PC-9 (cell line): ENCODE measurements at regions not wholly inside any gene's neighbourhood (a gene's known extent, or its start where the extent isn't known, plus 50 kb on each side); places are given as distances from the start of the nearest gene placed in this dataset.

Experiments used
- EZH2 ChIP-seq: fragments of 200-600 bp; sonication (generic); IDR thresholded peaks from 2 replicates; pipeline ENCODE4 v1.8.0; 2017; ENCODE audit warnings: antibody characterized with exemption, low read depth
- TF ChIP-seq, protein P1 (sequence below): fragments of 200-600 bp; sonication (generic); conservative IDR thresholded peaks from 2 replicates; pipeline ENCODE4 v1.6.1; 2017; ENCODE audit warnings: mixed run types, antibody characterized with exemption, mild to moderate bottlenecking, moderate library complexity

DNA sequence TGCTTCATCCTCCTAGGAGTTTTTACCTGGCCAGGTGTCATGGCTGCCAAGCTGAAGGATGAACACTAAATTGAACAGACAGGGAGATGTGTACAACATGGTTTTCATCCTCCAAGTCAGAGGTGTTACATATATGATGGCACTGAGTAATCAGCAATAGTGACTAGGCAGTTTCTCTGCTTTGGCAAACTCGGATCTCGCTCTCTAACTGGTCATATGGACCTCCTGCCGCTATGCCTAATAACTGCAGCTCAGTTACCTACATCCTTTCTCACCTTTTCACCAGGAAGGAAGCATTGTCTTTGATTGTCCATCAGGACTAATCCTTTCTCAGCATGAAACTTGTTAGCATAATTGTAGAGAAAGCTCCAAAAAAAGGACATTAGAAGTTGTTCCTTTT is 175.9 kb upstream of the PLSCR5 start:
- TF ChIP-seq, protein P1, sequence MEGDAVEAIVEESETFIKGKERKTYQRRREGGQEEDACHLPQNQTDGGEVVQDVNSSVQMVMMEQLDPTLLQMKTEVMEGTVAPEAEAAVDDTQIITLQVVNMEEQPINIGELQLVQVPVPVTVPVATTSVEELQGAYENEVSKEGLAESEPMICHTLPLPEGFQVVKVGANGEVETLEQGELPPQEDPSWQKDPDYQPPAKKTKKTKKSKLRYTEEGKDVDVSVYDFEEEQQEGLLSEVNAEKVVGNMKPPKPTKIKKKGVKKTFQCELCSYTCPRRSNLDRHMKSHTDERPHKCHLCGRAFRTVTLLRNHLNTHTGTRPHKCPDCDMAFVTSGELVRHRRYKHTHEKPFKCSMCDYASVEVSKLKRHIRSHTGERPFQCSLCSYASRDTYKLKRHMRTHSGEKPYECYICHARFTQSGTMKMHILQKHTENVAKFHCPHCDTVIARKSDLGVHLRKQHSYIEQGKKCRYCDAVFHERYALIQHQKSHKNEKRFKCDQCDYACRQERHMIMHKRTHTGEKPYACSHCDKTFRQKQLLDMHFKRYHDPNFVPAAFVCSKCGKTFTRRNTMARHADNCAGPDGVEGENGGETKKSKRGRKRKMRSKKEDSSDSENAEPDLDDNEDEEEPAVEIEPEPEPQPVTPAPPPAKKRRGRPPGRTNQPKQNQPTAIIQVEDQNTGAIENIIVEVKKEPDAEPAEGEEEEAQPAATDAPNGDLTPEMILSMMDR, result no peak
- no peak for TF ChIP-seq EZH2
